ENCODE measurements at regions not wholly inside any gene's neighbourhood (a gene's known extent, or its start where the extent isn't known, plus 50 kb on each side); places are given as distances from the start of the nearest gene placed in this dataset.

GRCh38 chr12:45590646-45591045, 138.9 kb upstream of the ARID2 start:
- no peak for DNase-seq

- DNase-seq: no peak
Measured at GRCh38 chr12:45591635-45592034, 137.9 kb upstream of the ARID2 start.

DNA sequence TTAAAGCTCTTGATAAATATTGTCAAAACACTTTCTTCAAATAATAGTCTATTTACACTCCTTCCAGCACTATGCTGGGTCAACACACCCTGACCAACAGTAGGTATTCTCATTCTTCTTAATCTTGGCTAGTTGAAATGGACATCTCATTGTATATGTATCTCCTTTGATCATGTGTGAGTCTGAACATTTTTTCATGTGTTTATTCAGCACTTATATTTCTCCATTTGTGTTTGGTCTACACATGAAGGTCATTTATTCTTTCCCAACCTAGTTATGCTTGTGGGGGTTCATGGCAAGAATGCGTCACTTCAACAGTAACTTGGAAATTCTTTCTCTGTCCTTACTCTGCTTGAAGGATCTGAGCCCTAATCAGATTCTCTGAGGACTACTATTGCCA, 133.1 kb upstream of the ARID2 start:
- no peak for DNase-seq

DNA sequence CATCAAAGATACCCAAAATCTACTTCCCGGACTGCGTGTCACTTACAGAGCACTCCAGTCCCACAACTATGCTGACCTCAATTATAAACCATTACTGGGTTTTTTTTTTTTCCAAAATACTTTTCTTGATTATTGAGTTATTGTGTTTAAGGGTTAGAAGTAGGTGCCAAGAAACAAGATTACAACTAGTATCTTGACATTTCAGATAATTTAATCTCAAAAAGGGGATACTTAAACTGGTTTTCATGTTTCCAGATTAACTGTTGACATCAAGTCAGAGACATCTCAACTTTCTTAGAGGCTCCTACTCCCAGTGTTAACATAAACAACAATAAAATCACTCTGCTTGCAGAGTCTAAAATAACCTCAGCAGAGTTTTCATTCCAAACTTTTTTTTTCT, 131.2 kb upstream of the ARID2 start:
- no peak for DNase-seq

DNA sequence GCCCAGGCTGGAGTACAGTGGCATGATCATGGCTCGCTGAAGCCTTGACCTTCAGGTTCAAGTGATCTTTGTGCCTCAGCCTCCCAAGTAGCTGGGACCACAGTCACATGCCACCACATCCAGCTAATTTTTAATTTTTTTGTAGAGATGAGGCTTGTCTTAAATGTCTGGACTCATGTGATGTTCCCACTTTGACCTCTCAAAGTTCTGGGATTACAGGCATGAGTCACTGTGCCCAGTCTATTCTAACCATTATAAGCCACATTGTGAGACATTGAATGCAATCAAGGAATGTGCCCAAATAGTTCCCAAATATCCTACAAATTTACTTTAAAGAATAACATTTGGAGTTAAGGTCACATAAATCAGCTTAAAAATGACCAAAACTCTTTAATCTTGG, 130.7 kb upstream of the ARID2 start:
- no peak for DNase-seq

- no peak for DNase-seq
Measured at GRCh38 chr12:45599196-45599595, 130.3 kb upstream of the ARID2 start.

- DNase-seq: no peak
Measured at GRCh38 chr12:45601390-45601789, 128.1 kb upstream of the ARID2 start.

DNA sequence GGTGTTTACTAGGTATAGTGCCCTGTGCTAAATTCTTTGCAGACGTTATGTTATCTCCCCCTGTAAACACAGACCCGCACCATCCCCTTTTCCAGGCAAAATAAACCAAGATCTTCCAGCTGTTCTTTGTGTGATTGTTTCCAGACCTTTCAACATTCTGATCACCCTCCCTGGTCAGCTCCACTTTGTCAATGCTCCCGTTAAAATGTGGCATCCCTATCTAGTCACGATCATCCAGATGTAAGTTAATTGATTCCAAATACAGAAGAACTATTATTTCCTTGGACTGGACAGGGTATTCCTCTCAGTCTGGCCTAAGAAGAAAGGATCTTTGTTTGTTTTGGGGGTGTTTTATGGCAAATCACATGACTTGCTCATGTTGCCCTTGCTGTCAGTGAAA, 127.6 kb upstream of the ARID2 start:
- no peak for DNase-seq

DNA sequence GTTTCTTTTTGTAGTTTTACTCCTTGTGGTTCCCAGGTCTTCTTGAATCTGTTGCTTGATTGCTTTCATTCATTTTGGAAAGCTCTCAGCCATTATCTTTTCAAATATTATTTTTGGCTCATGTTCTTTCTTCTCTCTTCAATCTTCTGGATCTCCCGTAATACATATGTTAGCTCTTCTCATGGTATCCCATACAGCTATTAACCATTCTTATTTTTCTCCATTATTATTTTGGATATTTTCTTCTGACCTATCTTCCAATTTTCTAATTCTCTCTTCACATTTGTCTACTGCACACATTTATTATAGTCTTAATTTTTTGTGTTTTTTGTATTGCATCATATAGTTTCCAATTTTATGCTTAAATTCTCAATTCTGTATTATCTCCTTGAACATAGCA, 123.9 kb upstream of the ARID2 start:
- no peak for DNase-seq

DNA sequence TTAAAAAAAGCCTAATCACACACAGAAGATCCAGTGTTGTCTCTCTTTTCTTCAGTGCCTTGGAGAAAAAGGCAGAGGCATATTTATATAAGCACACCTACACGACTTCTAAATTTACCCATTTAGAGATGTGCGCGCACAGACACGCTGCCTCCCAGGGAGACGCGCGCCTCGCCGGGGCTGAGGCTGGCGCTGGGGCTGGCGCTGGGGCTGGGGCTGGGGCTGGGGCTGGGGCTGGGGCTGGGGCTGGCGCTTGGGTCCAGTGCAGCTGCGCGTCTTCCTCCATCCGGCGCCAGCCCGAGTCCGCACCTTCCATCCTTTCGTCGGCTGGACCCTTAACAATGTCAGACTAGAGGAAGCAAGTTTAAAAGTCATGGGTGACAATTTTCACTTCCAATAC, 118.4 kb upstream of the ARID2 start:
- DNase-seq: no peak

GRCh38 chr12:45611495-45611894, 118.0 kb upstream of the ARID2 start:
- DNase-seq: no peak

DNA sequence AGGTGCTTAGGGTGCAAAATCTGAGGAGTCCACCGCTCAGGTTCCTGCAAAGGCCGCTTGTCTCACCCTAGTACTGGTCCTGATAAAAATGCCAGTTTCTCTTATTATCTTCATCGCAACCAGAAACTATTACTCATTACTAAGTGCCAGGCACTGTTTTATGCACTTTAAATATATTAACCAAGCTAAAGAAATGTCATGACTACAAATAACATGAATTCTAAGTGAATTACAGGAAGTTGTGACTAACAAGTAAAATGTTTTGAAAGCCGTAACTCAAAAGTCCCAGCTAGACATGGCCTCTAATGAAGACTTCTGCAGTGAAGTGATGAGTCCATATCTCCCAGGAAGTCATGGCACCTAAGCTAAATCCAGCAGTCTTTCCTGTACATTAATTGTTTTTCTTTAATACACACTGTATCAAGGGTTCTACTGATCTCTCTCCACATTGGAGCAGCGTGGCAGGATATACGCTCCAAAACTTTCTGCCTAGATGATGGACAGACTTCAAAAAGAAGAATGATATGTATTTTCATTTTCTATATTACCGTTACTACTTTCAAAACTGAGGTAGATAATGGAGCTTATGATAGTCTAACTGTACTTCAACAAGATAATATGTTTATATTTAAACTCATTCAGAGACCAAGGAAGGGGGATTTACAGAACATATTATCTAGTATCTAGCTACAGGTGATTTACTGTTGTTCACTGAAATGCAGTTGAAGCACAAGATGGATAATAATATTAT, 117.3 kb upstream of the ARID2 start:
- DNase-seq: no peak

DNA sequence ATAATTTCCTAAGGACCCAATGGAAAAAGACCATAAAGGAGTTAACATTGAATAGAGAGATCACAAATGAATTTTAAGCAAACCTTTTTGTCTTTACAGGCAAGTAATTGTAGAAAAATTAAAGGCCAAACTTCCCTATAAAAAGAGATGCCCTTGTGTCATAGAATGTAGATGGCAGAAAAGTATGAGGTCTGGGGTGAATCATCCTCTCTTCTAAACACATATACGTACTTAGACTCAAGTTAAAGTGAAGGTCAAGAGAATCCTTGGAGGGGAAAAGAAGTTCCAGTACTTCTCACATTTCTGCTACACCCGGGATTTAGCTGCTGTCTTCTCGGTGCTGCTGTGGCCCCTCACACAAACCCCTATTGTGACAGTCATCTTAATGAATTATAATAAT, 116.2 kb upstream of the ARID2 start:
- no peak for DNase-seq

DNA sequence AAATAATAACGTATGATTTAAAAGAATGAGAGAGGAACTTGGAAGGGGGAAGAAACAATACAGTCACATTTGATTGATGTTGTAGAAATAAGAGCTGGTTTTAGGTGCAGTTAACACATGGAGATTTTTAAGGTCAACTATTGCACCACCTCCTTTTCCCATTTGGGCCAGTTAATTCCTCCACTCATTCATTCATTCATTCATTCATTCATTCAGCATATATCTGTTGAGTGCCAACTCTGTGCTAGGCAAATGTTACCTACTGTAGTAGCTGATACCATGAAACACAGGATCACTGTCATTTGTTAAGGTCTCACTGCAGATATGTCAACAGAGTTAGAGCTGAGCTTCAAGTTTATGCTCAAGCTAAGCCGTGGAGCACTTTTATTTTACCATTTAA, 115.7 kb upstream of the ARID2 start:
- DNase-seq: no peak

- no peak for DNase-seq
Measured at GRCh38 chr12:45615268-45615667, 114.2 kb upstream of the ARID2 start.

GRCh38 chr12:45619736-45620135, 109.8 kb upstream of the ARID2 start:
- DNase-seq: no peak

- no peak for DNase-seq
Measured at GRCh38 chr12:45621703-45622102, 107.8 kb upstream of the ARID2 start.

DNA sequence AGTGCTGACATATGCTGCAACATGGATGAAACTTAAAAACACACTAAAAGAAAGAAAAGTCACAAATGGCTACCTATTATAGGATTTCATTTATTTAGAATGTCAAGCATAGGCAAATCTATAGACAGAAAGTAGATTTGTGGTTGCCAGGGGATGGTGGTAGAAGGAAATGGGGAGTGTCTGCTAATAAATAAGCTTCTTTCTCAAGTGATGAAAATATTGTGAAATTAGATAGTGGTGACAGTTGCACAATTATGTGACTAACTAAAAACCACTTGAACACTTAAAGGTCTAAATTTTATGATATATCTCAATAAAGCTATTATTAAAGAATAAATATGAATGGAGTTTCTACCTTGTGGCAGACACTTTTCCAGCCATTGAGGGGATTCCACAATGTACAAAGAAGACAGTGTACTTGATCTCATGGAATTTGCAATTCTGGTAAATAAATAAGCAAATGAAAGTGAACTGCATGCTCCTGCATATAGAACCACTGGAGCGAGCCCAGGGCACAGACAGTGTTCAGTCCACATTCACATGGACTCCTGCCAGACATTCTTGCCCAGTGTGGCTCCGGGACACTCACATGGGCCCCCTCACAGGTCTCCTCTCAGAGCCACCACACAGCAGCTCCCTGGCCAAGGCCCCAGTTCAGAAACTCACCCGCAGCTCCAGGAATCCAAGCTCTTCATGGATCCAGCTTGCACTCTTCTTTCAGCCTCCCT, 107.1 kb upstream of the ARID2 start:
- no peak for DNase-seq

DNA sequence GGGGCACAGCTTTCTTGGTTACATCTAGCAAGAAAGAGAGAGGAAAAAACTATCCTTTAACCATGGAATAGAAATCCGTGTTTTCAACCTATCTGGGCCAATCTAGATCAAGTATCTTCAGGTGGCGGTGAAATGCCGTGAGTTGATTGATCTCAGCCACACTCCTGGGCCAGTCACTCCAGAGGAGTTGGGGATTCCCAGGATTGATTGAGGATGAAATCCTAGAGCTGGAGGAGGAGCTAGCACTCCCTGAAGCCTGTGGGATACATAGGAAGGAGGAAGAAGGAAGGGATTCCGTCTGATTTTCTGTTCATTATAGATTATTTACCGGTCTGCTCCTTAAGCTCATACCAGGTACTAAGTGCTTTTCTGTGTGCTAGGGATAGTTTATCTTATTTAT, 106.3 kb upstream of the ARID2 start:
- DNase-seq: no peak

DNA sequence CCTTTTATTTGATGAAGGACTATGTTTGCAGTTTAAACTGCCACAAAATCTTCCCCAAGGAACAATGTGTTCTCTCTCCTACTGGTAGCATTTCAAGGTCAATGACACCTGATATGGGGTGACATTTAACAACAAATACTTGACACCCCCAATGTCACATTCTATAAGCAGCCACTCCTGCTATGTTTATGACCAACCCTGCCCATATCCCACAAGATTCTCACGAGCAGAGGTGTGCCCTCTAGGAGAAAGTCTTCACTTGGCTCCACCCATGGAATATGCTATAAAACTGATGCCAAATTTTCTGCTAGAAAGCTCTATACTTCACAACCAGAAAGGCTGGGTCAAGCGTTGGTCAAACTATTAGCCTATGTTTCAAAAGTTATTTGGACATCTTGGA, 105.6 kb upstream of the ARID2 start:
- DNase-seq: no peak

DNA sequence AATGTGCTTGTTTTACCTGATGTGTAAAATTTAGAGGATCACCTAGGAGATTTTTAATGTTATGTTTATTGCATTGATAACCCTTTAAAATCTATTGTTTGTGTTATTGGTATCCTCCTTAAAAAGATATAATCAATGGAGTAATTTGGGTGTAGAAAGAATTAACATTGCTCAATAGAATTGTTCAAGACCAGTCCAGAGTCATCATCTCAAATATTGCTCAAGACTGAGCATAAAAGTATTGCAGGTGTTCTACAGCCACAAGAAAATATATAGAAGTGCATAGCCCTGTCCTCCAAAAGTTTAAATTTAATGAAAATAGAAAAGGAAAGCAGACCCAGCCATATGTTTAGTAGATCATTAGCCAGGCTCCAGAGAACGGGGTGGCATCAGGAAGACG, 102.5 kb upstream of the ARID2 start:
- DNase-seq: no peak

- no peak for DNase-seq
Measured at GRCh38 chr12:45627407-45628069, 102.0 kb upstream of the ARID2 start.

GRCh38 chr12:45629292-45629691, 100.2 kb upstream of the ARID2 start:
- no peak for DNase-seq

- no peak for DNase-seq
Measured at GRCh38 chr12:45633733-45634132, 95.8 kb upstream of the ARID2 start.

Measured in KG1 (cell line).